PFSK-1 (cell line): ENCODE measurements at regions not wholly inside any gene's neighbourhood (a gene's known extent, or its start where the extent isn't known, plus 50 kb on each side); places are given as distances from the start of the nearest gene placed in this dataset.

Experiments
- POLR2AphosphoS5 ChIP-seq: IDR thresholded peaks from 2 replicates; pipeline ENCODE4 v1.6.1; 2012; ENCODE audit warnings: low read depth, mild to moderate bottlenecking, control low read depth, low read length, moderate library complexity
- REST ChIP-seq, 2 experiments: IDR thresholded peaks; 2 replicates each; pipeline versions ENCODE4 v1.6.1 to v1.8.0; 2011 to 2012; ENCODE audit warnings: low read depth in 2 of 2, low read length in 2 of 2, control low read depth in 1 of 2, inconsistent platforms in 1 of 2, mild to moderate bottlenecking in 1 of 2, moderate library complexity in 1 of 2; ENCODE audit not compliant: insufficient read depth in 1 of 2
- SIN3A ChIP-seq: IDR thresholded peaks from 2 replicates; pipeline ENCODE4 v1.6.1; 2012; ENCODE audit warnings: mild to moderate bottlenecking, low read length, moderate library complexity, borderline replicate concordance; ENCODE audit not compliant: insufficient read depth
- TAF1 ChIP-seq: IDR thresholded peaks from 2 replicates; pipeline ENCODE4 v1.6.1; 2012; ENCODE audit warnings: low read length, control low read depth, borderline replicate concordance; ENCODE audit not compliant: insufficient read depth

DNA sequence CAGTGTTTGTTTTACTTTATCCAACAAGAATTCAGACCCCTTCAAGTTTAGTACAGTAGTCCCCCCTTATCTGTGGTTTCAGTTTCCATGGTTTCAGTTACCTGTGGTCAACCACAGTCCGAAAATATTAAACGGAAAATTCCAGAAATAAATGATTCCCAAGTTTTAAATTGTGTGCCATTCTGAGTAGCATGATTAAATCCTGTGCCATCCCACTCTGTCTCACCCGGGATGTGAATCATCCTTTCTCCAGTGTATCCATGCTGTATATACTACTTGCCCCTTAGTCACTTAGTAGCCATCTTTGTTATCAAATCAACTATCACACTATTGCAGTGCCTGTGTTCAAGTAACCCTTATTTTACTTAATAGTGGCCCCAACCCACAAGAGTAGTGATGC, 153.8 kb upstream of the RASA1 start:
- TF ChIP-seq POLR2AphosphoS5, result no peak
- no peak for TF ChIP-seq TAF1
- no peak for TF ChIP-seq REST (IDR thresholded peaks at IDR 0.05; ENCODE audit: insufficient read depth in 1 of 2, low read depth in 2 of 2, low read length in 2 of 2)
- no peak for TF ChIP-seq SIN3A
